Suppressor macrophage (primary cell): ENCODE measurements at regions not wholly inside any gene's neighbourhood (a gene's known extent, or its start where the extent isn't known, plus 50 kb on each side); places are given as distances from the start of the nearest gene placed in this dataset.
"Not testable (repeated sequence)": the region's sequence is repeated elsewhere in the genome, so short reads cannot be mapped to it uniquely, and the experiment has no call there.

Experiments
- DNase-seq, 4 experiments: peaks; one replicate each; pipeline ENCODE4 v3.0.0-alpha.2; 2020 to 2022

- no peak for DNase-seq
Measured at GRCh38 chr4:83996254-83996653, 460.3 kb downstream of the GPAT3 start.

DNA sequence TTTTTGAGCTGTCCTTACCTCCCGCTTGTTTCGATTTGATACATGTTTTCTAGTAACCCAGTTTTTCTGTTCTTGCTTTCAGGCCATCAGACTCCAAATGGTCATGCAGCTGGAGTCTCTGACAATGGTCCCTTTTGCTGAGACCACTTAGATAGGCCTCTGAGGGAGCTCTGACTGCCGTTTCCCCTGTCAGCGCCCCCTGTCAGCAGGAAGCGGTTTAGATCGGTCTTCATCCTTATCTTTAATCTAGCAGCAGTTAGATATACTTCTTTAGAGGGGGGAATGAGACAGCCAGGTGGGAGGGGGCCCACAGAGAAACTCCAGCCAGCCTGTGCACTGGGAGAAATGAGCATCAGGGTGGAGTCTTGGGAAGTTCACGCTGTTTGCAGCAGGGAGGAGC is 457.9 kb downstream of the GPAT3 start:
- no peak for DNase-seq

DNA sequence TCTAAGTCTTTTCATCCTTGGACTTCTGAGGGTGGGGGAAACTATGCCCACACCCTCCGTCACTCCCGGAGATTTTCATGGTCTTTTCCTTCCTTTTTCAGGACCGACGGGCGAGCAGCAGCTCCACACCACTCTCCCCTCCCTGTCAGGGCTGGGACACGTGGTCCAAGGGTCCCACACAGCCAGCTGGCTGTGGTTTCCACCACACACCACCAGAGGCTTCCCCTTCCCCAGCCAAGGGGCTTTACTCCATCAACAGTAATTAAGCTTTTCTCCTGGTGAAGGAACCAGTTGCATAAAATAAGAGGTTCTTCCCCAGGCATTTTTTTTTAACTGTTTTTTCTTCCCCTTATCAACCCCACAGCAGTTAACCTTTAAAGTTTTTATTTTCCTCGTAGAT is 453.9 kb downstream of the GPAT3 start:
- no peak for DNase-seq

GRCh38 chr4:83981156-83981555 is 445.2 kb downstream of the GPAT3 start:
- DNase-seq, result no peak

DNA sequence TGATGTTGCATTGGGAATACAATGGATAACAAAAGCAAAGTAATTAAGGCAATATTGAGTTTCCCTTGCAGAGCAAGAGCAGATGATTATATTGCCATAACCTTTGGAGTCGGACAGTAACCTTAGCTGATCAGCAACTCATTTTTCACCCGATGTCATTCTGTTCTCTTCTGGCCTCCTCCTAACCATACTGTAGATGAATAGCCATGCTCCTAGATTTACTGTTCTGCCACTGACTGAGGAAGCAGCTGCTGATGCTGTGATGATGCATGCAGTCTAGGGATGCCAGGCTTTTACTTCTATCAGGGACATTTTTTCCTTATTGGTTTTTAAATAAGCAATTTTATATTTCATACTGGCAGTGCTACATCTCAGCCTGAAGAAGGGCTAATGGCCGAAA is 443.9 kb downstream of the GPAT3 start:
- no peak for DNase-seq

- DNase-seq, result no peak
Measured at GRCh38 chr4:83974111-83974780, 438.3 kb downstream of the GPAT3 start.

DNA sequence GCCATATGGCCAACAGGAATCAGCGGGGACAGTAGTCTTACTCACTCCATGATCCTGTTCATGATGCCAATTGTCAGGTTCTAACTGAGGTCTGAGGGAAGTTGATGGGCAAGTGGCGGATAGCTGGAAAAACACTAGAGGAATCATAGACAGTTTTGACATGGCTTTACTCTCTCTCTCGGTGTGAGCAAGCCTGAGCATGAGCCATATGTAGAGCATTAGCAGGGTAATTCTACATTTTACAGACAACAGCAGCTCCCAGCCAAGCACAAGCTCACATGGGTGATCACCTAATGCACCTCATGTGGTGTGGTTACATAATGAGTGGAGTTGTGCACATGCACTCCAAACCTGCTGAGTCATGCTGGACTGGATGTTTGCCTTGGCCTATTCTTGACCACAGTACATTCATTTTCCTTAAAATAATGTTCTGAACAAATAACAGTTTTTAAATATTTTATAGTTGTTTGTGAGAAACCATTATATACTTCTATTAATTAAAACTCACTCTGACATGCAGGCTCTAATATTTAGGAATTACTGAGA is 429.2 kb downstream of the GPAT3 start:
- no peak for DNase-seq

DNA sequence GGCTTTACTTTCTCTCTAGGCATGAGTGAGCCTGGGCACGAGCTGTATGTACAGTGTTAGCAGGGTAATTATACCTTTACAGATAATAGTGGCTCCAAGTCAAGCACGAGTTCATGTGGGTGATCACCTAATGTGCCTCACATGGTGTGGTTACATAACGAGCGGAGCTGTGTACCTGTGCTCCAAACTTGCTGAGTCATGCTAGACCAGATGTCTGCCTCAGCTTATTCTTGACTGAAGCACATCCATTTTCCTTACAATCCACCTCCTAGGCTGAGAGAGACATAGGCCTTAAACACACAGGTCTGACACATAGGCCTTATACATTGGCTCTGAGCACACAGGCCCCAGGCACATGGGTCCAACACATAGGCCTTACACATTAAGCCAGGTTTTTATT is 426.6 kb downstream of the GPAT3 start:
- DNase-seq, result no peak

DNA sequence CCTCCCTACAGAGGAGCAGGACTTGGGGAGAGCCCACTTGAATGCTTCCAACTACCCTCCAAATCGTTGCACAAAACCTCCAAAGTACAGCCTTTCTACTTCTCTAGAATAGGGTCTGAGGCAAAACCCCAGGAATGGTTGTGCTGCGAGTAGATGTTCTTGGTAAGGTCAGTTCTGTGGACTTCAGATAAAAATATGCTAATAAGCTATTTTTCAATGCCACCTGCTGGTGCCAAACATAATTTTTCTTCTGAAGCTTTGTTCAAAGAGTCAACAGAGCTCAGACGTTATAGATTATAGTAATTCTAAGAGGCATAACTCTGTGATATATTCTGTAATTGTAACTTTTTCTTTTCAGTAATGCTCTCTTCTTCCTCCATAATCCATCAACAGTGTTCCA is 425.7 kb downstream of the GPAT3 start:
- peak in 1 of 4 experiments; percentile 2 for DNase-seq

GRCh38 chr4:83959160-83959559 is 423.3 kb downstream of the GPAT3 start:
- DNase-seq, result no peak

- DNase-seq, result no peak
Measured at GRCh38 chr4:83947830-83948193, 411.9 kb downstream of the GPAT3 start.

DNA sequence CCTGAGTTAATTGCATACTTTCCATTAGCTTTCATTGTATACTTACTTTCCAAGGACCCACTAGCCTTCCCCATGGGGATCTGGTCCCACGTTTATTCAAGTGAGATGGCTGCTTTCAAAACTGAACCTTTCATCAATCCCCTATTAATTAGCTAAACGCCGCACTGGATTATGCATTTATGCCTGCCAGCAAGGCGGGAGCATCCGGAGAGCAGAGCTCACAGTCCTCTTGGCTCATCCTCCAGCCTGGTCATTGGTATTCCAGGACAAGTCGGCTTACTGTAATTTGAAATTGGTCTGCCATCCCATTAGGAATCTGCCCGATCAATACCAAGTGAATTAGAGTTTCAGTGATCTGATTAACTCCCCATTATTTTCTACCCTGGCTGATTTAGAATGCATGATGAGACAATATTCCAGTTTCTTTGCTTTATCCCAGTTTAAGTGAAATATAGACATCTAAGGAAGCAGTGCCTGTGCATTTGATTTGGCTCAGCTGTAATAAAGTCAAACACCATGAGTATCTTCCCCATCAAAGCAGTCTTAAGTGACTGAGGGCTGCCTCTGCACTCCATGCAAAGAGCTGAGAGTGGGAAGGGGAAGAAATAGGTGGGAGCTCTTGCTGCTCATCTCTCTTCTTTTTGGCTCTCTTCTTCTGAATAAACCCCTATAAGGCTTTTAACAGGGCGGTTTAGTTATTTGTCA is 411.4 kb downstream of the GPAT3 start:
- DNase-seq, result no peak

DNA sequence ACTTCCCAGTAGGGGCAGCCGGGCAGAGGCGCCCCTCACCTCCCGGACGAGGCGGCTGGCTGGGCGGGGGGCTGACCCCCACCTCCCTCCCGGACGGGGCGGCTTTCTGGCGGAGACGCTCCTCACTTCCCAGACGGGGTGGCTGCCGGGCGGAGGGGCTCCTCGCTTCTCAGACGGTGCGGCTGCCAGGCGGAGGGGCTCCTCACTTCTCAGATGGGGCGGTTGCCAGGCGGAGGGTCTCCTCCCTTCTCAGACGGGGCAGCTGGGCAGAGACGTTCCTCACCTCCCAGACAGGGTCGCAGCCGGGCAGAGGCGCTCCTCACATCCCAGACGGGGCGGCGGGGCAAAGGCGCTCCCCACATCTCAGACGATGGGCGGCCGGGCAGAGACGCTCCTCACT is 407.8 kb downstream of the GPAT3 start:
- not testable (repeated sequence) for DNase-seq

DNA sequence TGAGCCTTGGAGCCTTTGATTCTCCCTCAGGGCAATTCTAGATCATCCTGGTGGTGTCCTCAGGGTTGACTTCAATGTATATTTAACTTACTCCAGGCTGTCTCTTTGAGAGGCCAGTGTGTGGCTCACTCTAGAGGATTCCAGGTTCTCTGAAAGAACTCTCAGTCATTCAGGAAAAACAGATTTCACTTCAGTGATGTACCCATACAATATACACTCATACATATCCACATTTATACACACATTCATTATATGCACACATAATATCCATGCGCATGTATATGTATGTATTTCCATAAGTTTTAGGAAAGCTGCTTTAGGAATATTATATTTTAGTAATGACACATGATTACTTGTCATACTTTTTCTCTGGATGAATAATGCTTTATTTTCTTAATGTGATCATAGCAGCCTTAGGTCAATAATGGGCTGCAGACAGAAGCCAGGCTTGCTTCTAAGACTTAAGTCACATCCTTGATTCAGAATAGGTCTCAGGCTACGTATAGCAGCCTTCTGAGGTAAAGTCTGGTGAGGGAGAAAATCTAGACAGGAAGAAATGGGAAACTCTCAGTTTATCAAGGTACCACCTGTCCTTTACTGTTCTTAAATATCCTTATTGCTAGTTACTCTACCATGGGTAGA is 397.0 kb downstream of the GPAT3 start:
- DNase-seq, result no peak

DNA sequence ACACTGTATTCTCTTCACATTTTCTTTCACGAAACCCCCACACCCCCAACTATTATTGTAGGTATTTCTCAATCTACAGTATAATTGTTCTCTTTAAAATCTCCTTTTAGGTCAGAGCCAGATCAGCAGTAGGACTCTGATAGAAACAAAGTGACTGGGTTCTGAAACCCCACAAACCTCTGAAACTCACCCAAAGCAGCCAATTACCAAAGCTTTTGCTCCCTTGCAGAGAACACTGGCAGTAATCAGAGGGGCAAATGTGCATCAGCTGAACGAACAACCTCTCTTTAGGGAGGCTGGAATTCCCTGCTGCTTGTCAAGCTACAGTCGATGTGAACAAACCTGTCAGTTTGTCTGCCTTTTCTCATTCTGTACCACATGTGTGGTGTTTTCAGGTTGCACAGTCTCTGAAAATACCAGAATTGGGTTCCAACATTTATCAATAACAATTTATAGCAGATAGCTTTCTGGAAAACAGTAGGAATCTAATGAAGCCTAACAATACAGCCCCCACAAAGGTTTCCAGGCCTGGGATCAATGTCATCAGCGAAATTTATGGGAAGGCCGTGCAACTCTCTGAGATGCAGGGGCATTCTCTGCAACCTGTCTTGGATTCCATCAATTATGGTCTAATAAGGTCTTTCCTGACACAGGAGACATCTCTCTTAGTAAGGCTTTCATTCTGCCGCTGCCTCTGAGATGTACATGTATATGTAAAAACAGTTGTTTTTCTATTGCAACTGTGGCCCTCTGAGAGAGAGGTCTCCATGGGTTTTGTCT is 395.9 kb downstream of the GPAT3 start:
- DNase-seq, result no peak

DNA sequence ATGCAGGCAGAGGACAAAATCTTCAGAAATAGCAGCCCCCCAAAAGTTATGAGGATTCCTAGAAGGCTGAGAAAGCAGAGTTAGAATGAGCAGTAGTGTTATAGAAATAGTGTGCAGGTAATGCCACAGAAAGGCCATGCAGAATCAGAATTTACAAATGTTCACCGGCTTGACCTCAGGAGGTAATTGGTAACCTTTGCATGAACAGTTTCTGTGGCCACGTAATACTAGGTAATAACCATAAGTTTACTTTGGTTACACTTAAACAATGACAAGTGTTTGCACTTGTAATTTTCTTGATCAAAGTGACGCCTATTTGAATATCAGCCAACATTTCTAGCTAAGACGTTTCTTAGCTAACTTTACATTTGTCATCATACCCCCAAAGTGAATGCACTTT is 393.6 kb downstream of the GPAT3 start:
- no peak for DNase-seq

GRCh38 chr4:83926950-83927349 is 391.0 kb downstream of the GPAT3 start:
- DNase-seq, result no peak

- no peak for DNase-seq
Measured at GRCh38 chr4:83923341-83923740, 387.4 kb downstream of the GPAT3 start.

GRCh38 chr4:83922402-83922801 is 386.5 kb downstream of the GPAT3 start:
- DNase-seq, result no peak

- no peak for DNase-seq
Measured at GRCh38 chr4:83921124-83921523, 385.2 kb downstream of the GPAT3 start.

GRCh38 chr4:83920375-83920774 is 384.5 kb downstream of the GPAT3 start:
- no peak for DNase-seq

DNA sequence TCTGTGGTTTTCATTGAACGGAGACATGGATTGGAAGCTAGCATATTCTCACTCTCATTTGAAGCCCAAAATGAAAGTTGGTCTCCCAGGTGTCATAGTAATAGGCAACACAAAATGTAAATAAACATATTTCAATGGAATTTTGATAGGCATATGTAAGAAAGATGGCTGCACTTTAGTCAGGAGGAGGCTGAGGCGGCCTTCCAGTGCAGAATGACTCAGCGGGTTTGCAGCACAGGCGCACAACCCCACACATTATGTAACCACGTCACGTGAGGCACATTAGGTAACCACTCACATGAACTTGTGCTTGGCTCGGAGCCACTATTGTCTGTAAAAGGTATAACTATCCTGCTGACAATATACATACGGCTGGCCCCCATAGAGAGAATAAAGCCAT is 381.7 kb downstream of the GPAT3 start:
- DNase-seq, result peak in 2 of 4 experiments; percentile 1 to 4

DNA sequence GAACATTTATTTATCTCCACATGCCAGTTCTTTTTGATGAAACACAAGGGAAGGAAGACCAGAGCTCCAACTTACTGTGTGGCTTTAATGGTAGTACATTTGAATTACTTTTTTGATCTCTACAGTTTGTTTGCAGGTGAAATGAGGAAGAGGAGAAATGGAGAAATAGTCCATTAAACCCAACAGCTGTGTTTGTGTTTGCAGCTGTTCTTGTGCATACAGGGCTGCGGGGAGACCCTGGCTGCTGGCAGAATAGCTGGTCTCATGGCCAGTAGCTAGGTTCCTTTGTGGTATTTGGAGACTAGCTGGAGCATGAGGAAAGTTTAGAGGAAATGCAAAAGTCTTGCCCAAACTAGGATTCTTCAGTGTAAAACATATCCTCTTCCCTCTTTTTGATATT is 374.8 kb downstream of the GPAT3 start:
- no peak for DNase-seq
